GM12878 (cell line): ENCODE measurements at regions not wholly inside any gene's neighbourhood (a gene's known extent, or its start where the extent isn't known, plus 50 kb on each side); places are given as distances from the start of the nearest gene placed in this dataset.

ENCODE experiments used
- BHLHE40 ChIP-seq, 2 experiments: fragments of 450-650 bp in 1 of 2; IDR thresholded peaks; 2 replicates each; pipeline ENCODE4 v1.6.1; 2011 to 2017; ENCODE audit warnings: low read depth in 2 of 2, borderline replicate concordance in 1 of 2, improper control_type of control experiment in 1 of 2, low read length in 1 of 2, mild to moderate bottlenecking in 1 of 2
- POLR2AphosphoS5 ChIP-seq: IDR thresholded peaks from 2 replicates; pipeline ENCODE4 v1.6.1; 2011; ENCODE audit warnings: mild to moderate bottlenecking, low read length, inconsistent platforms
- RB1 ChIP-seq: fragments of 450-650 bp; formaldehyde crosslinking; IDR thresholded peaks from 2 replicates; pipeline ENCODE4 v1.6.1; 2017; ENCODE audit warnings: mild to moderate bottlenecking, borderline replicate concordance
- SIX5 ChIP-seq: IDR thresholded peaks from 2 replicates; pipeline ENCODE4 v1.6.1; 2011; ENCODE audit warnings: mild to moderate bottlenecking, low read depth, low read length, moderate library complexity; ENCODE audit not compliant: severe bottlenecking
- TBL1XR1 ChIP-seq: IDR thresholded peaks from 2 replicates; pipeline ENCODE4 v1.6.1; 2012; ENCODE audit warnings: low read depth, low read length, improper control_type of control experiment
- TF ChIP-seq, protein P1 (sequence below): fragments of 450-650 bp; IDR thresholded peaks from 2 replicates; pipeline ENCODE4 v1.6.1; 2018; ENCODE audit warnings: mild to moderate bottlenecking, low read depth, moderate library complexity; ENCODE audit not compliant: partially characterized antibody
- TF ChIP-seq, protein P2 (sequence below): fragments of 450-650 bp; IDR thresholded peaks from 2 replicates; pipeline ENCODE4 v1.6.1; 2017; ENCODE audit warnings: antibody characterized with exemption, mild to moderate bottlenecking, moderate library complexity
- TF ChIP-seq, protein P3 (sequence below): IDR thresholded peaks from 2 replicates; pipeline ENCODE4 v1.6.1; 2012; ENCODE audit warnings: low read depth, low read length, improper control_type of control experiment
- TF ChIP-seq, protein P4 (sequence below): fragments of 450-650 bp; conservative IDR thresholded peaks from 2 replicates; pipeline ENCODE4 v1.6.1; 2017; ENCODE audit warnings: mild to moderate bottlenecking, moderate library complexity
- TF ChIP-seq, protein P5 (sequence below): IDR thresholded peaks from 2 replicates; pipeline ENCODE4 v1.6.1; 2011; ENCODE audit warnings: mild to moderate bottlenecking, low read depth, low read length, moderate library complexity; ENCODE audit not compliant: insufficient replicate concordance

DNA sequence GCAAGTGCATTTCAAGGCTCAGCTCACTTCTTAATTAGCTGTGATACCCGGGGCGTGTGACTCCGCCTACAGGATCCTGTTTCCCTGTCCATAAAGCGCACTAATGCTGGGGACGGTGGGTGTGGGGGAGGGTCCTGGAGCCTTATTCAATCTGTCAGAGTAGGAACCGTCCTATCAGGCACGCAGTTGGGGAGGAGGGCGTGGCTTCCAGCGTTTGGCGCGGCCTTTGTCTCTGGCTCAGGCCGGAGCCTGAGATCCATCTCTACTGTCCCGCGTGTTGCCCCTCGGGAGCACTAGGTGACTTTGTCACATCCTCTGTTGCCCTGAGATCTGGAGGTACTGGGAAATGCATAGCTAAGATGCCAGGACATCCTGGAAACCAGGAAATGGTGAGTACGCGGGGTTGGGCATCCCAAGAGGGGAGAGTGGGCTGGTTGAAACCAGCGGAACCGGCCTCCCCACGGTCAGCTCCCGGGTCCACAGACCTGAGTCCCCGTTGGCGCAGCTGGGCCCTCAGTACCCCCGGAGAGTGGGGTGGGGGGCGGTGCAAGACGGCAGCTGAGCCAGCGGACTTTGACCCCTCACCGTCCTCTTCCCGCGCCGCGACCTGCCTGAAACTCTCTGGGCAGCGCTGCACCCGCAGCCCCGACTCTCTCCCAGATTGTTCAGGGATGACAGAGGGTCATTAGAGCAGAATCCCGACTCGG lies 104.4 kb upstream of the ZNF92 start (continued):
- TF ChIP-seq, protein P1, sequence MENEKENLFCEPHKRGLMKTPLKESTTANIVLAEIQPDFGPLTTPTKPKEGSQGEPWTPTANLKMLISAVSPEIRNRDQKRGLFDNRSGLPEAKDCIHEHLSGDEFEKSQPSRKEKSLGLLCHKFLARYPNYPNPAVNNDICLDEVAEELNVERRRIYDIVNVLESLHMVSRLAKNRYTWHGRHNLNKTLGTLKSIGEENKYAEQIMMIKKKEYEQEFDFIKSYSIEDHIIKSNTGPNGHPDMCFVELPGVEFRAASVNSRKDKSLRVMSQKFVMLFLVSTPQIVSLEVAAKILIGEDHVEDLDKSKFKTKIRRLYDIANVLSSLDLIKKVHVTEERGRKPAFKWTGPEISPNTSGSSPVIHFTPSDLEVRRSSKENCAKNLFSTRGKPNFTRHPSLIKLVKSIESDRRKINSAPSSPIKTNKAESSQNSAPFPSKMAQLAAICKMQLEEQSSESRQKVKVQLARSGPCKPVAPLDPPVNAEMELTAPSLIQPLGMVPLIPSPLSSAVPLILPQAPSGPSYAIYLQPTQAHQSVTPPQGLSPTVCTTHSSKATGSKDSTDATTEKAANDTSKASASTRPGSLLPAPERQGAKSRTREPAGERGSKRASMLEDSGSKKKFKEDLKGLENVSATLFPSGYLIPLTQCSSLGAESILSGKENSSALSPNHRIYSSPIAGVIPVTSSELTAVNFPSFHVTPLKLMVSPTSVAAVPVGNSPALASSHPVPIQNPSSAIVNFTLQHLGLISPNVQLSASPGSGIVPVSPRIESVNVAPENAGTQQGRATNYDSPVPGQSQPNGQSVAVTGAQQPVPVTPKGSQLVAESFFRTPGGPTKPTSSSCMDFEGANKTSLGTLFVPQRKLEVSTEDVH: peak; percentile 42
- TF ChIP-seq SIX5: no peak
- TF ChIP-seq, protein P2, sequence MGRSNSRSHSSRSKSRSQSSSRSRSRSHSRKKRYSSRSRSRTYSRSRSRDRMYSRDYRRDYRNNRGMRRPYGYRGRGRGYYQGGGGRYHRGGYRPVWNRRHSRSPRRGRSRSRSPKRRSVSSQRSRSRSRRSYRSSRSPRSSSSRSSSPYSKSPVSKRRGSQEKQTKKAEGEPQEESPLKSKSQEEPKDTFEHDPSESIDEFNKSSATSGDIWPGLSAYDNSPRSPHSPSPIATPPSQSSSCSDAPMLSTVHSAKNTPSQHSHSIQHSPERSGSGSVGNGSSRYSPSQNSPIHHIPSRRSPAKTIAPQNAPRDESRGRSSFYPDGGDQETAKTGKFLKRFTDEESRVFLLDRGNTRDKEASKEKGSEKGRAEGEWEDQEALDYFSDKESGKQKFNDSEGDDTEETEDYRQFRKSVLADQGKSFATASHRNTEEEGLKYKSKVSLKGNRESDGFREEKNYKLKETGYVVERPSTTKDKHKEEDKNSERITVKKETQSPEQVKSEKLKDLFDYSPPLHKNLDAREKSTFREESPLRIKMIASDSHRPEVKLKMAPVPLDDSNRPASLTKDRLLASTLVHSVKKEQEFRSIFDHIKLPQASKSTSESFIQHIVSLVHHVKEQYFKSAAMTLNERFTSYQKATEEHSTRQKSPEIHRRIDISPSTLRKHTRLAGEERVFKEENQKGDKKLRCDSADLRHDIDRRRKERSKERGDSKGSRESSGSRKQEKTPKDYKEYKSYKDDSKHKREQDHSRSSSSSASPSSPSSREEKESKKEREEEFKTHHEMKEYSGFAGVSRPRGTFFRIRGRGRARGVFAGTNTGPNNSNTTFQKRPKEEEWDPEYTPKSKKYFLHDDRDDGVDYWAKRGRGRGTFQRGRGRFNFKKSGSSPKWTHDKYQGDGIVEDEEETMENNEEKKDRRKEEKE: no peak
- TF ChIP-seq TBL1XR1: no peak
- TF ChIP-seq POLR2AphosphoS5: 0 out of 2 replicates have a peak, but pooled peaks have one; percentile 45
- TF ChIP-seq RB1: 0 out of 2 replicates have a peak, but pooled peaks have one; percentile 35
- TF ChIP-seq, protein P3, sequence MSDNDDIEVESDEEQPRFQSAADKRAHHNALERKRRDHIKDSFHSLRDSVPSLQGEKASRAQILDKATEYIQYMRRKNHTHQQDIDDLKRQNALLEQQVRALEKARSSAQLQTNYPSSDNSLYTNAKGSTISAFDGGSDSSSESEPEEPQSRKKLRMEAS: peak; percentile 38; the same call in 1 of the 2 replicates
- peak in 1 of 2 experiments; percentile 12; a peak in 1 of 4 replicates for TF ChIP-seq BHLHE40 (IDR thresholded peaks at IDR 0.05; ENCODE audit: borderline replicate concordance in 1 of 2, low read depth in 2 of 2, low read length in 1 of 2)
- TF ChIP-seq, protein P4, sequence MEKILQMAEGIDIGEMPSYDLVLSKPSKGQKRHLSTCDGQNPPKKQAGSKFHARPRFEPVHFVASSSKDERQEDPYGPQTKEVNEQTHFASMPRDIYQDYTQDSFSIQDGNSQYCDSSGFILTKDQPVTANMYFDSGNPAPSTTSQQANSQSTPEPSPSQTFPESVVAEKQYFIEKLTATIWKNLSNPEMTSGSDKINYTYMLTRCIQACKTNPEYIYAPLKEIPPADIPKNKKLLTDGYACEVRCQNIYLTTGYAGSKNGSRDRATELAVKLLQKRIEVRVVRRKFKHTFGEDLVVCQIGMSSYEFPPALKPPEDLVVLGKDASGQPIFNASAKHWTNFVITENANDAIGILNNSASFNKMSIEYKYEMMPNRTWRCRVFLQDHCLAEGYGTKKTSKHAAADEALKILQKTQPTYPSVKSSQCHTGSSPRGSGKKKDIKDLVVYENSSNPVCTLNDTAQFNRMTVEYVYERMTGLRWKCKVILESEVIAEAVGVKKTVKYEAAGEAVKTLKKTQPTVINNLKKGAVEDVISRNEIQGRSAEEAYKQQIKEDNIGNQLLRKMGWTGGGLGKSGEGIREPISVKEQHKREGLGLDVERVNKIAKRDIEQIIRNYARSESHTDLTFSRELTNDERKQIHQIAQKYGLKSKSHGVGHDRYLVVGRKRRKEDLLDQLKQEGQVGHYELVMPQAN: peak; percentile 95
- TF ChIP-seq, protein P5, sequence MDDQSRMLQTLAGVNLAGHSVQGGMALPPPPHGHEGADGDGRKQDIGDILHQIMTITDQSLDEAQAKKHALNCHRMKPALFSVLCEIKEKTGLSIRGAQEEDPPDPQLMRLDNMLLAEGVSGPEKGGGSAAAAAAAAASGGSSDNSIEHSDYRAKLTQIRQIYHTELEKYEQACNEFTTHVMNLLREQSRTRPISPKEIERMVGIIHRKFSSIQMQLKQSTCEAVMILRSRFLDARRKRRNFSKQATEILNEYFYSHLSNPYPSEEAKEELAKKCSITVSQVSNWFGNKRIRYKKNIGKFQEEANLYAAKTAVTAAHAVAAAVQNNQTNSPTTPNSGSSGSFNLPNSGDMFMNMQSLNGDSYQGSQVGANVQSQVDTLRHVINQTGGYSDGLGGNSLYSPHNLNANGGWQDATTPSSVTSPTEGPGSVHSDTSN: peak; percentile 25
